HUES48 (cell line): ENCODE measurements at regions not wholly inside any gene's neighbourhood (a gene's known extent, or its start where the extent isn't known, plus 50 kb on each side); places are given as distances from the start of the nearest gene placed in this dataset.
"Not testable (repeated sequence)": the region's sequence is repeated elsewhere in the genome, so short reads cannot be mapped to it uniquely, and the experiment has no call there.

Source experiments
- H3K27ac ChIP-seq: one replicate; pipeline ENCODE4 v1.7.0; 2013; ENCODE audit warnings: low read depth, low read length, inconsistent platforms
- H3K27me3 ChIP-seq: 2 replicates; pipeline ENCODE4 v1.6.1; 2013; ENCODE audit warnings: mild to moderate bottlenecking, low read length; ENCODE audit not compliant: control insufficient read depth, insufficient read depth
- H3K36me3 ChIP-seq: 2 replicates; pipeline ENCODE4 v1.6.1; 2013; ENCODE audit warnings: low read length; ENCODE audit not compliant: control insufficient read depth, insufficient read depth
- H3K4me1 ChIP-seq: 2 replicates; pipeline ENCODE4 v1.6.1; 2013; ENCODE audit warnings: mild to moderate bottlenecking, low read length; ENCODE audit not compliant: control insufficient read depth, insufficient read depth
- H3K4me3 ChIP-seq: 2 replicates; pipeline ENCODE4 v1.5.1; 2013; ENCODE audit warnings: mild to moderate bottlenecking, low read depth, low read length
- H3K9ac ChIP-seq: 2 replicates; pipeline ENCODE4 v1.6.1; 2013; ENCODE audit warnings: mild to moderate bottlenecking, low read depth, low read length, moderate library complexity
- H3K9me3 ChIP-seq: 2 replicates; pipeline ENCODE4 v1.6.1; 2013; ENCODE audit warnings: low read length; ENCODE audit not compliant: control insufficient read depth, insufficient read depth

DNA sequence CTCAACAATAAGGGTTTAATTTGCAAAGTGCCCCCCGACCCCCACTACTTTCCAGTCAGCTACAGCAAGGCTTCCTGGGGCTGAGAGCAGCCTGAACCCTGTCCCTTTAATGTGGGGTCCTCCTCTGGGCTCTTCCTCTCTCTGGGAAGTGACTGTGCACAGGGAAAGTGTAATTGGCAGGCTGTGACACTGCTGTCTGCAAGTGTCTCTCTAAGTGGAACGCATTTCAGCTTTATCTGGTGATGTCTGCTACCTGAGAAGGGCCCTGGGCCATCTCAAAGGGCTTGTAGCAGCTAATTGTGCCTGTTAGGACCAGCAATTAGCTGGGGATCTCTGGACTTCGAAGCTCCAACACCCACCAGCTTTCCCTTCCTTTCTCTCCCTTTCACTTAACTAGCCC is 406.6 kb downstream of the TSHZ3 start:
- Histone ChIP-seq H3K27ac (no peak overlapping the region), H3K9me3 (no peaks in the 10 kb centered on the region), H3K4me3 (no peak overlapping the region)

DNA sequence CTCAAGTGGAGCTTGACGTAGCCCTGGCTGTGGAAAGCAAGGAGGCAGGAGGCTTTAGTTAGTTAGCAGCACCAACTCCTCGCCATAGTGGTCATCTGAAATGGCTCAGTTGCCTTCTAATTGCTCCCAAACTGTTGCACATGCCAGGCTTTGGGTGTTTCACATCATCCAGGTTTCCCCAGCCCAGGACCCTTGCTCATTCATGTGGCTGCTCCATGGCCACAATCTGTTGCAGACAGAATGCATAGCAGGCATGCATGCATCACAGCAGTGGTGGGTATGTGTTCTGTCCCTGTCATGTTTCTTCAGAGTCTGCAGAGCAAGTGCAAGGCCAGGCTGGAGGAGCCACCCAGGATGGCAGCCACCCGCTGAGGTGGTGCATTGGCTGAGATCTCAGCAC is 407.6 kb downstream of the TSHZ3 start:
- no peak overlapping the region for H3K27ac ChIP-seq
- H3K4me3 ChIP-seq: no peak overlapping the region
- H3K4me1 ChIP-seq: no peaks in the 10 kb centered on the region
- H3K27me3 ChIP-seq: no peaks in the 10 kb centered on the region
- no peaks in the 10 kb centered on the region for H3K9me3 ChIP-seq
- H3K36me3 ChIP-seq: no peaks in the 10 kb centered on the region
- no peak overlapping the region for H3K9ac ChIP-seq

More for the DNA sequence above, 406.6 kb downstream of the TSHZ3 start:
- Histone ChIP-seq H3K4me1 (no peaks in the 10 kb centered on the region), H3K9ac (no peak overlapping the region), H3K36me3 (no peaks in the 10 kb centered on the region), H3K27me3 (no peaks in the 10 kb centered on the region)

GRCh38 chr19:30936276-30936675 is 413.0 kb downstream of the TSHZ3 start:
- no peaks in the 10 kb centered on the region for H3K9me3 ChIP-seq
- H3K27me3 ChIP-seq: no peaks in the 10 kb centered on the region
- no peaks in the 10 kb centered on the region for H3K36me3 ChIP-seq
- H3K27ac ChIP-seq: no peak overlapping the region
- no peaks in the 10 kb centered on the region for H3K4me1 ChIP-seq
- no peak overlapping the region for H3K4me3 ChIP-seq
- H3K9ac ChIP-seq: no peak overlapping the region

- Histone ChIP-seq H3K4me3 (no peak overlapping the region), H3K9ac (no peak overlapping the region), H3K9me3 (no peaks in the 10 kb centered on the region), H3K27ac (no peak overlapping the region), H3K36me3 (no peaks in the 10 kb centered on the region), H3K4me1 (no peaks in the 10 kb centered on the region), H3K27me3 (no peaks in the 10 kb centered on the region)
These were observed 414.1 kb downstream of the TSHZ3 start for GRCh38 chr19:30935146-30935545.

DNA sequence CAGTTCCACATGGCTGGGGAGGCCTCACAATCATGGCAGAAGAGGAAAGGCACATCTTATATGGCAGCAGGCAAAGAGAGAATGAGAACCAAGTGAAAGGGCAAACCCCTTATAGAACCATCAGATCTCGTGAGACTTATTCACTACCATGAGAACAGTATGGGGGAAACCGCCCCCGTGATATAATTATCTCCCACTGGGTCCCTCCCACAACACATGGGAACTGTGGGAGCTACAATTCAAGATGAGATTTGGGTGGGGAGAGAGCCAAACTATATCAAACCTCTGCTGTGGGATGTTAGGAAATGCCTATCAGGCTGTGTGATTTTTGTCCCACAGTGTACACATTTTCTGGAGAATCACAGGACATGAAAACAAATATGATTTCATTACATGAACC is 415.8 kb downstream of the TSHZ3 start:
- H3K9me3 ChIP-seq, H3K4me1 ChIP-seq, H3K9ac ChIP-seq, H3K27me3 ChIP-seq, H3K36me3 ChIP-seq, H3K27ac ChIP-seq, H3K4me3 ChIP-seq: not testable (repeated sequence)

DNA sequence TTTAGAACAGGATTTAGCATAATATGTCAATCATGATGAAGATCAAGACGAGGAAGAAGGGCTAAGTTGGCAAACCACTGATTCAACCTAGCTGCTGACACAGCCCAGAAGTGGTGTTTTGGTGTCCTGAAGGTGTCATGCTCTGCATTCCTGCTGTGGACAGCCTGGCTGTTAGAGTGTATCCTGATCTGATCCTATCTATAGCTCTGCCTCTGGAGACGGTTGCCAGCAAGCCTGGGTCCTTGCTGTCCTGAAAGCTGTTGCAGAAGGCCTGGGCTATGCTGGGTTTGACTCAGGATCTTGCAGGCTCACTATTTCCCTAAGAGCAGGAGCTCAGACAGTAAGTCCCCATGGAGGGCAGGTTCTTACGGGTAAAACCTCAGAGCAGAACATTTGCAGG is 416.4 kb downstream of the TSHZ3 start:
- H3K9me3 ChIP-seq: peaks cover 7% of the 10 kb centered on the region
- H3K9ac ChIP-seq: no peak overlapping the region
- no peak overlapping the region for H3K27ac ChIP-seq
- H3K4me1 ChIP-seq: no peaks in the 10 kb centered on the region
- no peak overlapping the region for H3K4me3 ChIP-seq
- H3K36me3 ChIP-seq: no peaks in the 10 kb centered on the region
- H3K27me3 ChIP-seq: no peaks in the 10 kb centered on the region

DNA sequence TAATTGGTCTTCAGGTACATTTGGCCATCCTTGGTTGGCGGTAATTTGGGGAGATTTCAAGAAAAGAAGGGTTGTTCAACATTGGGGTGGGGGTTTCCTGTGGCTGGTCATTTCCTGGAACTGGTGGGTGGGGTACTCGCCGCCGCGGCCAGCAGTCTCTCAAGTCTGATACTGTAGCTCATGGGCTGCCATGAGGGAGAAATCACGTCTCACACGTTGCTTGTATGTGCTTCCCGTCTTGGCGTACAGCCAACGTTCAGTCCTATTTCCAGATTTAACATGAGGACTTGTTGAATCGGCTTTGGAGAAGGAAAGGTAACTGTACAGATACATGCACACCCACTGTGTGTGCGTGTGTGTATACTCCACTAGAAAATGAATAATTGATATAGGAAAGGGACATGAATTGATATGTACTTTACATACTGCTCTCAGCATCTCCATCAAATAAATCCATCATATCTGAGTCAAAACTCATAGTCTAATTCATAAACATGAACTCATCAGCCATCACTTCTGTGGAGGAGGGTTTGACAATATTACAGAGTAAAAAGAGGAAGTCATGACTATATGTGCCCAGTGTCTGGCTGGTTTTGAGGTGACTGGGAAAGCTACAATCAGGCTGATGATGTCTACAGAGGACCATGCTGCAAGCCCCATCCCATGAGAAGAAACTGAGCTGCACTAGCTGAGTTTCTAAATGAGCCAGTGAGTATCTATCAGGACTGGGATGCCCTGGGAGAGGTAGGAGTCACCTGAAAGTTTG is 418.1 kb downstream of the TSHZ3 start:
- H3K9ac ChIP-seq: no peak overlapping the region
- peaks cover 10% of the 10 kb centered on the region for H3K9me3 ChIP-seq
- no peak overlapping the region for H3K4me3 ChIP-seq
- no peak overlapping the region for H3K27ac ChIP-seq
- no peaks in the 10 kb centered on the region for H3K36me3 ChIP-seq
- no peaks in the 10 kb centered on the region for H3K4me1 ChIP-seq
- no peaks in the 10 kb centered on the region for H3K27me3 ChIP-seq

GRCh38 chr19:30927705-30928104 is 421.5 kb downstream of the TSHZ3 start:
- Histone ChIP-seq H3K27ac (no peak overlapping the region), H3K27me3 (no peaks in the 10 kb centered on the region), H3K9me3 (peaks cover 10% of the 10 kb centered on the region), H3K36me3 (no peaks in the 10 kb centered on the region), H3K4me3 (no peak overlapping the region), H3K4me1 (no peaks in the 10 kb centered on the region), H3K9ac (no peak overlapping the region)

- H3K27ac ChIP-seq: no peak overlapping the region
- H3K4me1 ChIP-seq: peaks cover 4% of the 10 kb centered on the region; the same call in 1 of the 2 replicates
- peaks cover 10% of the 10 kb centered on the region for H3K9me3 ChIP-seq
- H3K4me3 ChIP-seq: no peak overlapping the region
- no peaks in the 10 kb centered on the region for H3K36me3 ChIP-seq
- no peaks in the 10 kb centered on the region for H3K27me3 ChIP-seq
- no peak overlapping the region for H3K9ac ChIP-seq
These were observed 424.6 kb downstream of the TSHZ3 start for GRCh38 chr19:30924670-30925069.

DNA sequence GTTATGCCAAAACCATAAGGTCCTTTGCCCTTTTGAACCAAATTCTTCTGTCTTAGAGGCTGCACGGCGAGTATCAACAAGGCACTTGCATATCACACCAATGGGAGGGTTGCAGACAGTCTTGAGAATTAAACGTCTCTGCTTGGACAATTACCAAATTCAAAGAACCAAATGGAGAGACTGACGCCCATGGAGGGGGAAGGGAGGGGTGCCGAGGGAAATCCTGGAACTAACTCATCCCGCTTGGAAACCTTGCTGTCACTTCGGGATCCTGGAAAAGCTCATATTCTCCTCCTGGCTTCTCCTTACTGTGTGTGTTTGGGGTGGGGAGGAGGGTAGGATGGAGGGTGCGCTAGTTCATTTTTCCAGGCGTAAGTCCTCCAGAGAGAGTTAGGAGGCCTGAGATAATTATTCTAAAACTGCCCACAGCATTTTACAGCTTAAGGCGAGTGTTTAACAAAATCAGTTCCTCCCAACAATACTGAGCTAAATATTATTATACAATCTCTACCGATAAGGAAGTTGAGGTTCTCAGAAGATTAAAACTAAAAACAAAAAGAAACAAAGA is 425.1 kb downstream of the TSHZ3 start:
- Histone ChIP-seq H3K36me3 (no peaks in the 10 kb centered on the region), H3K9me3 (peaks cover 10% of the 10 kb centered on the region), H3K27ac (no peak overlapping the region)

DNA sequence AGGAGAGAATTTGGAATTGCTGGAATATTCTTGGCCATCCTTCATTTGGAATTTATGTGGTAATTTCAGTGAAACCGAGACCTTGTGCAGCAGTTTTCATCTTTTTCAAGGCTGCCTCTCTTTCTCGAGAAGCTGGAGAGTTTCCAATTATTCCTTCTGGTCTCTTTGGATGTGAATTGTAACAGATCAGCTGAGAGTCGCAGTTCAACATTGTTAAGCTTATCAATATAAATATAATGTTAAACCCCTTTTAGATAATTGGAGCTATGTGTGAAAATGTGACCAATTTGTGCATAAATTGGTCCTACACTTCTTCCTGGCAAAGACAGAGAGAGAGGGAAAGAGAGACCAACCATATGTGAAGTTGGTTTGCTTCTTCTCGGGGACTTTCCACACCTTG is 425.6 kb downstream of the TSHZ3 start:
- Histone ChIP-seq H3K9me3 (peaks cover 10% of the 10 kb centered on the region), H3K9ac (no peak overlapping the region), H3K27me3 (no peaks in the 10 kb centered on the region), H3K36me3 (no peaks in the 10 kb centered on the region), H3K4me3 (no peak overlapping the region), H3K27ac (no peak overlapping the region), H3K4me1 (peaks cover 4% of the 10 kb centered on the region; the same call in 1 of the 2 replicates)

More for the DNA sequence above, 425.1 kb downstream of the TSHZ3 start:
- no peaks in the 10 kb centered on the region for H3K27me3 ChIP-seq
- H3K4me1 ChIP-seq: peaks cover 4% of the 10 kb centered on the region; the same call in 1 of the 2 replicates
- H3K9ac ChIP-seq: no peak overlapping the region
- no peak overlapping the region for H3K4me3 ChIP-seq
